GM12874 (cell line): ENCODE measurements at regions not wholly inside any gene's neighbourhood (a gene's known extent, or its start where the extent isn't known, plus 50 kb on each side); places are given as distances from the start of the nearest gene placed in this dataset.

Experiments used
- TF ChIP-seq, protein P1 (sequence below): IDR thresholded peaks from 2 replicates; pipeline ENCODE4 v1.5.1; 2011; ENCODE audit warnings: low read depth, mild to moderate bottlenecking, control low read depth, low read length, moderate library complexity; ENCODE audit not compliant: insufficient read depth

DNA sequence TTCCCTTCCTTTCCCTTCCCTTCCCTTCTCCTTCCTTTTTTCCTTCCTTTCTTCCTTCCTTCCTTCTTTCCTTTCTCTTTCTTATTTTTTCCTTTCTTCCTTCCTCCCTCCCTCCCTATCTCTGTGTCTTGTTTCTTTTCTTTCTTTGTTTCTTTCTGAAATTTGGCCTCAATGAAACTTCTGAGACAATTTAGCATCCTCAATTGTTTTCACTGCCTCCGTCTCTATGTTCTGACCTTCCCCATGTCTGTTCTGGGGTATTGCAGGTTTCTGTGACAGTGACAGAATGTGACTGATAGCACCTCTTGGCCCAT, 81.7 kb upstream of the PAX1 start:
- TF ChIP-seq, protein P1, sequence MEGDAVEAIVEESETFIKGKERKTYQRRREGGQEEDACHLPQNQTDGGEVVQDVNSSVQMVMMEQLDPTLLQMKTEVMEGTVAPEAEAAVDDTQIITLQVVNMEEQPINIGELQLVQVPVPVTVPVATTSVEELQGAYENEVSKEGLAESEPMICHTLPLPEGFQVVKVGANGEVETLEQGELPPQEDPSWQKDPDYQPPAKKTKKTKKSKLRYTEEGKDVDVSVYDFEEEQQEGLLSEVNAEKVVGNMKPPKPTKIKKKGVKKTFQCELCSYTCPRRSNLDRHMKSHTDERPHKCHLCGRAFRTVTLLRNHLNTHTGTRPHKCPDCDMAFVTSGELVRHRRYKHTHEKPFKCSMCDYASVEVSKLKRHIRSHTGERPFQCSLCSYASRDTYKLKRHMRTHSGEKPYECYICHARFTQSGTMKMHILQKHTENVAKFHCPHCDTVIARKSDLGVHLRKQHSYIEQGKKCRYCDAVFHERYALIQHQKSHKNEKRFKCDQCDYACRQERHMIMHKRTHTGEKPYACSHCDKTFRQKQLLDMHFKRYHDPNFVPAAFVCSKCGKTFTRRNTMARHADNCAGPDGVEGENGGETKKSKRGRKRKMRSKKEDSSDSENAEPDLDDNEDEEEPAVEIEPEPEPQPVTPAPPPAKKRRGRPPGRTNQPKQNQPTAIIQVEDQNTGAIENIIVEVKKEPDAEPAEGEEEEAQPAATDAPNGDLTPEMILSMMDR = no peak

DNA sequence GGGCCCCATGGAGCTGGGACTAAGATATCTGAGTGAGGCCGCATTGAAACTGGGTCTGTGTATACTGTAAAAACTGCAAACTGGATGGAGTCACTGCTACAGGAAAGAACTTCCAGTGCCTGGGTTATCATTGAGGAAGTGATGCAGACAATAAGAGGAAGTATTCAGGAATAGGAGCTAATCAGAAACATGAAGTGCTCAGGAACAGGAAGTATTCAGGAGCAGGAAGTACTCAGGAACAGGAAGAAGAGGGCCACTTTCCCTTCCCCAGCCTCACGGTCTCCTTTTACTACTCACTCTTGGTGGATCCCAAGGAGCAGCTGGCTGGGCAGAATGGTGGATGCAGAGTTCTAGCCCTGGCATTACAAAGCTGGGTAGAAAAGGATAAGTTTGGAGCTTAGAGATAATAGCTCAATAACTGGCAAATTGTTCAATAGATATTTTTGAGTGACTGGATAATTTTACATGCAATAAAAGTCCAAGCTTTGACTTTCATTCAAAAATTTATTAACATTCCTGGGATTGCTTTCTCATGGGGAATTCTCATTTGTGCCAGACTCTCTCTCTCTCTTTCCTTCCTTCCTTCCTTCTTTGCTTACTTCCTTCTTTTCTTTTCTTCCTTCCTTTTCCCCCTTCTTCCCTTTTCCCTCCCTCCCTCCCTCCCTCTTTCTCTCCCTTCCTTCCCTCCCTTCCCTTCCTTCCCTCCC, 82.2 kb upstream of the PAX1 start:
- TF ChIP-seq, protein P1 = no peak

DNA sequence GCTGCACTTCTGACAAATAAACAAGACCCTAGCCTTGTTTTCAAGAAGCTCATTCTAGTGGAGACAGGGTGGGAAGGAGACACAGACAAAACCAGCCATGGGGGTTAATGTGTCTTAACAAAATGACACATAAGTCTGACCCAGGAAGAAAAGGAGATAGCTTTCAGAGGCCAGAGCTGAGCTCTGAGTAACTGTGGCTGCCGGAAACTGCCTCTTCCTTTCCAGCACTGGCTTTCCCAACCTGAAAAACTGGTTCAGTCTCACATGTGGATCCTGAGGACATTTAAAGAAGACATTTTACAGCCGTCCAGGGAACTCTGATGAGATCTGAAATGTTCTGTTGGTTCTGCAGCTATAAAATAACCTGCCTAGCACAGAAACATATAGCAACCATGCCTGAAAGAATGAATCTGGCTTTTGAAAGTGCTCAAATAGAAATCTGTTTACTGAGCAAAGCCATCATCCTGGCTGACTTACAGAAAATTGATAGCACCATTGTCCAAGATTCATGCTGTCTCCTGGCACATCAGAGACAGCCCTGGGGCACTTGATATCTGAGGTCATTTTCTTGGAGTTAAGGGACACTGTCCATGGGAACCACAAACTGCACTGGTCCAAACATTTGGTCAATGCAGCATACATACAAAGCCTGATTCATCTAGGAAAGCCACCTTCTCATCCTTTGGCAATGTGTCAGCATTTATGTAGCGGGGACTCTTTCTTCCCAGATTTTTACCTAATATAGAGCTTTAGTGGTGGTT, 83.2 kb upstream of the PAX1 start:
- TF ChIP-seq, protein P1 = no peak

DNA sequence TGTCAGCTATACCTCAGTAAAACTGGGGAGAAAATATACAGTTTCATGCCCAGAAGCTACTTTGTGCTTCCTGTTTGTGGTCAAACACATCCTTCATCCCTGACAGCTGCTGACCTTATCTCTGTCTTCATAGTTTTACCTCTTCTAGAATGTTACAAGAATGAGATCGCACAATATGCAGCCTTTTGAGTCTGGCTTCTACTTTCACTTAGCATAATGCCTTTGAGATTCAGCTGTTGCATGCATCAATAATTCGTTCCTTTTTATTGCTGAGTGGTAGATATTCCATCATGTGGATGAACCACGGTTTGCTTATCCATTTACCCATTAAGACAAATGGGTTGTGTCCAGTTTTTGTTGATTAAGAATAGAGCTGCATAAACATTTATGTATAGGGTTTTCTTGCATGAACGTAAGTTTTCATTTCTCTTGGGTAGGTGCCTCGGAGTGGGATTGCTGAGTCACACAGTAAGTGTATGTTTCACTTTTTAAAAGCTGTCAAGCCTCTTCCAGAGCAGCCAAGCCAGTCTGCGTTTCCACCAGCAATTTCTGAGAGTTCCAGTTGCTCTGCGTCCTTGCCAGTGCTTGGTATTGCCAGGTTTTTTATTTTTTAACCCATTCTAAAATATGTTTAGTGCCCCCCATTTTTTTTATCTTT, 86.6 kb upstream of the PAX1 start:
- TF ChIP-seq, protein P1 = no peak

DNA sequence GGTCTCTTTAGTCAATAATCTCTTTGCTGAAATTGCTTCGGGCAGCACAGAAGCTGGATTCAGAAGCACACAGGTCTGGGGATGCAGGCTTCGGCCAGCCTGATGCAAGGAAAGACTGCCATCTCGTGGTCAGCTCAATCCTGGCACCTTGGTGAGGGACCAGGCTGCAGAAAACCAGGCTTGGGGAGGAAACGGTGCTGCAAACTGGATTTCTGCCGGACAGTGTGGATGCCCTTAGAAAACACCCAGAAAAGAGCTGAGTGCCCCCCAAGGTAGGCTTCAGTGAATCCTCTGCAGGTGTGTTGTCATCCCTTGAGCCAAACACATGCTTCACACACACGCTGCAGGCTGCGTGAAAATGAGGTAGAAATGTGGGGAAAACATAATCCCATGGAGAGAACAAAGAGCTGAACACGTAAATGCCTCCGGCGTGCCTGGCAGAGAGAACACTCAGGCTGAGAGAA, 89.8 kb upstream of the PAX1 start:
- TF ChIP-seq, protein P1 = peak; percentile 89

DNA sequence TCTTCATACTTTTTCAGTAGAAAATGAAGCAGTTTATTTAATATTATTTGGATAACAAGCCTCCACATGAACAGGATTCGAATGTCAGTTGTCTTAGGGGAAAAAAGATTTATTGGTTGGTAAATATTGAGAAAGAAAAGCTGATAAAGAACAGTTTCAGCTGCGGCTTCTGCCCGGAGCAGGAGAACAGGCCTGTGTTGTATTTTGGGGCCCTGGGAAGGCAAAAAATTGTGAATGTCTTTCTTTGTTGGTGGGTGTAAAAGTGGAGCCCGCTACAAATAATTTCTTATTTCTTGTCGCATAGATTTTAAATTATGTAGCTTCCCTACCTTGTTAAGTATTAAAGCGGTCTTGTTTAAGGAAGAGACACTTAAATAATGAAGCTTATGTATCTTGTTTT, 90.5 kb upstream of the PAX1 start:
- TF ChIP-seq, protein P1 = no peak

DNA sequence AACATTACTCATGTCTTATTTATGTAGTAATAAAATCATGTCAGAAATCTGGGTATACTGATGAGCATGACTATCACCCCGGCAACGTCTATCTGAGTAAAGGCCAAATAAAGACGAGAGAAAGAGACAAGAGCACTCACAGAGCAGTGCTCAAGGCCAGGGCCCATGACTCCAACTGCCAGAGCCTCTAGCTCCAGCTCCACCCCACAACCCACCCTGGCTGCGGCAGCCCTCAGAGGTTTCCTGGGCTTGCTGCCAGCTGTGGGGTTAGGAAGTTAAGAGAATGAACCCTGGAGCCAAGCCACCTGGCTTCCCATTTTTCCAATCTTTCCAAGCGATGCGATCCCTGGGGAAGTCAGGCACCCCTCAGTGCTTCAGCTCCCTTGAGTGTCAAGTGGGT, 92.0 kb upstream of the PAX1 start:
- TF ChIP-seq, protein P1 = no peak
